NCI-H524 treated with DMSO at 0.1 percent for 48 hours (cell line): ENCODE measurements at regions not wholly inside any gene's neighbourhood (a gene's known extent, or its start where the extent isn't known, plus 50 kb on each side); places are given as distances from the start of the nearest gene placed in this dataset.
"Not testable (repeated sequence)": the region's sequence is repeated elsewhere in the genome, so short reads cannot be mapped to it uniquely, and the experiment has no call there.

Source experiments
- DNase-seq: peaks from one replicate; lab custom pipeline; 2025; lab: John Stamatoyannopoulos, UW

DNA sequence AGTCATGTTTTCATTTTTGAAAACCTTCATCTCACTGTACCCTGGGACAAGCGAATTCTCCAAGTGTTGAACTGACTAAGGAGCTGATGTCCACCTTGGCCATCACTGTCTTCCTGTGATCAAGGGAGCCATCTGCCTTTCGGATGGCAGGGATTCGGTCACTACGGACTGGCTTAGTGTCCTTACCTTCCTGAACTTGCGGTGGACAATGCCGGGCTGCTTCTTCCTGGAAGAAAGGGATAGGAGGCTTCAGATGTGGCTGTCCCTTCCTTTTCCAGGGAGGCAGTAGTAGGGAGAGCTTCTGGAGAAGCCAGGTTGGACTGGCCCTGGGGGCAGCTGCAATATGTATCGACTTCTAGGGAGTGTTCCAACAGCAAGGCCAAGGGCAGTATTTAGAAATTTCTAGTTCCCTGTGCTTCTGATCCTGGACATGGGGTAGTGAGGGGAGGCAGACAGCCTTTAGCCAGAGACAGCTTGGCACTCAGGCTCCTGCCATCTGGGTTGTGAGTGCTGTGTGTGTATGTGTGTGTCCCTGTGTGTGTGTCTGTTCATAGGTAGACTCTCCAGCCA lies 114.6 kb downstream of the IER5 start:
- DNase-seq, result no peak

DNA sequence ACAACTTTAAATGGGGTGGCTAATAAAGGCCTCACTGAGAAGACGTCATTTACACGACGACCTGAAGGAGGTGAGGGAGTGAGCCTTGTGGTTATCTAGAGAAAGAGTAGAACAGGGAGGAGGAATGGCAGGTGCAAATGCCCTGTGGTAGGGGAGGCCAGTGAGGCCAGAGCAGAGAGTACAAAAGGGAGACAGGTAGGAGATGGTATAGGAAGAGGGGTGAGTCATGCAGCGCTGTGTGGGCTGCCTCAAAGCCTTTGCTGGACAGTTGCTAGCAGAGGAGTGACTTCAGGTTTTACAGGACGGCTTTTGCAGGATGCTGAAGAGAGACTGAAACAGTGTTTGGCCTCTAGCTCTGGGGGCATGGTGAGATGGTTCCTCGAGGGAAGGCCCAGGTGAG lies 116.0 kb downstream of the IER5 start:
- no peak for DNase-seq

DNA sequence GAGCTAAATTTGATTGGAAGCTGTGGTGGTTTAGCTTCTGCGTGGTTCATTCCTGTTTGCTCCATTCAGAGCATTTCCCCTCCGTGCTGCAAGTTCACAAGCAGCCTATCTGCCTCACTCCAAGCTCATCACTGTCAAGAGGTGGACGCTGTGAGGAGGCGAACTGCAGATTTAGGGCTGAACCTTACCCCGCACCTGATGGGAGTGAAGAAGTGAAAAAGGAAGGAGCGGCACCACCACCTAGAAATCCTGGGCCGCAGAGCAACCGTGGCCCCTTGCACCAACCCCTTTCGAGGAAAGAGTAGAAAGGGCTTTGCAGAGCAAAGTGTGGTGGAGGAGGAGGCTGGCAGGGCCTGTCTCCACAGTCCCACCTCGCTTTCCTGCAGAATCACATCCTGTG lies 117.4 kb downstream of the IER5 start:
- no peak for DNase-seq

GRCh38 chr1:181206513-181206912 lies 118.0 kb downstream of the IER5 start:
- no peak for DNase-seq

DNA sequence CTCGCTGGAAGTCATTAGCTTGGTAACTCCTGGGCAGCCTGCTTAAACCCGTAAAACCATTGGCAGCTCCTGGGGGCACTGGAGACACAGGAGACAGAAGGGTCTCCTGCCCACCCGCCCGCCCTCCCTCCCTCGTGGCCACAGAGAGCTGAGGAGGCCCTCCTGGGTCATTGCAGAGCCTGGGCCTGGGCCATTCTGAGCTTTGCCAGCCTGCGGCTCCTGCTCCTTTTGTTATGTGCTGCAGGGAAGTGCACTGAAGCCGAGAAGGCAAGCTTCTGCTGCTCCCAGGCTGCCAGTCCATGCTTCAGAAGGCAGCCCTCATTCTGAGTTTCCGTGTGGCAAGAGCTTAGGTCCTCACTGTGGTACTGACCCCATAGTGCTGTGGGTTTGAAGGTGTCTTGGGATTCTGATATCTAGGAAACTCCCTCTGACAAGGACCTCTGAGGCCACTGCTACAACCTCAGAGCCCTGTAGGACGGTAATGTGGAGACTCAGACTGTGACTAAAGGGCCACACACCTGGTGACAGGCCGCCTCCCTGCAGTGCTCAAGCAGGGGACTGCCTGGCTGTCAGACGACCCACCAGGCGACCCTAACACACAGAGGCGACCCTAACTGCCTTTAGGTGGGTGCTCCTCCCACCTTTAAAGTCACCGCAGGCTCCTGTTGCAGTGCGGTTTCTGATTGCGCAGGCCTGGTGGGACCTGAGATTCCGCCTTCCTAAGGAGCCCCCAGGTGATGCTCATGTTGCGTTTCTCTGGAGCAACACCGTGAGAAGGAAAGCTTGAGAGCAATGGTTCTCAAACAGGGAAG lies 118.7 kb downstream of the IER5 start:
- no peak for DNase-seq

- peak; percentile 89 for DNase-seq
Observed at GRCh38 chr1:181208083-181208482, 119.6 kb downstream of the IER5 start.

- DNase-seq, result peak; percentile 70
Observed at GRCh38 chr1:181208967-181209366, 120.5 kb downstream of the IER5 start.

DNA sequence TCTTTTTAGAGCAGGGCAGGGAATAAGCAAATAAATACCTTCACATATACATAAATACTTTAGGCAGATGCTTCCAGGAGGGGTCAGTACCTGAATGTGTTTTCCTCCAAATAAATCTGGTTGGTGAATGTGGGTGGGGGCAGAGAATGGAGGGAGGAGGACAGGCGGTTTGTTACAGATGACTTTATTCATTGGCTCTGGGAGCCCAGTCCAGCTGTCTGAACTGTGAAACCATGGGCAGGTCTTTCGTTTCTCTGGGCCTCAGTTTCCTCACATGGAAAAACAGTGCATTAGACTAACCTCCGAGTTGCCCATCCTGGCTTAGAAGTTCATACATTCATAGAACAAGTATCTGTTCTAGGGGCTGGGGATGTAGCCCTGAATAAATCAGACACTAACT lies 124.6 kb downstream of the IER5 start:
- DNase-seq, result no peak

DNA sequence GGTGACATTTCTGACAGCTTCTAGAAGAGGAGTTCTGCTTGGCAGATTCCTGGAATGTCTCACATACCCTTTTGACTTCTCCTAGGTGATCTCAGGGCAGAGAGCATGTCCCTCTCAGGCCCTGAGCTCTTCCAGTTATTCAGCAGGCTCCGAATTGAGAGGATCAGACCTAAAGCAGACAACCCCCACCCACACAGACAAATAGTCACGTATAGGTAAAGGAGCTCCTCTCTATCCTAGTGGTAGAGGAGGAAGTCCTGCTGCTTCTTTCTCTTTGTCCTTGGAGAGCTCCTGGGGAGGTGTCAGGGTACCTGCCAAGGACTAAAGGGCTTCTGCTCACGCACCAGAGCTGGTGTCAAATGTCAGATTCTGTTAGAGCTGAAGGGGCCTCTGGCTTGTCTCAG lies 128.1 kb downstream of the IER5 start:
- DNase-seq, result no peak

DNA sequence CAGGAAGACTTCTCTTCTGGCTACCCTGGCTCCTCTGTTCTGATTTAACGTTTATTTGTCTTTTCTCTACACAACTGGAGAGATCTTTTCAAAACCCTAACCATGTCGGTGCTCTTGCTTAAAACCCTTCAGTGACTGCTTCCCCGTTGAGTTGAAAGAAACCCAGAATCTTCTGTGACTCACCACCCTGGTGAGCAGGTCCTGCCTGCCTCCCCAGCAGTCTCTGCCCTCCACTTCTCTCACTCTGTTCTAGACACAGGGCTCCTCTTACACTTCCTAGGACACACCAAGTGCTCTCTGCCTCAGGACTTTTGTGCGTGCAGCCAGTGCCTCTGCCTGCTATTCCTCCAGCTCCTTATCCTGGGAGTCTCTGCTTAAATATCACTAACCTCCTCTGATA lies 131.4 kb downstream of the IER5 start:
- DNase-seq, result no peak

GRCh38 chr1:181221078-181221477 lies 132.6 kb downstream of the IER5 start:
- DNase-seq, result no peak

GRCh38 chr1:181222972-181223505 lies 134.5 kb downstream of the IER5 start:
- DNase-seq, result no peak

DNA sequence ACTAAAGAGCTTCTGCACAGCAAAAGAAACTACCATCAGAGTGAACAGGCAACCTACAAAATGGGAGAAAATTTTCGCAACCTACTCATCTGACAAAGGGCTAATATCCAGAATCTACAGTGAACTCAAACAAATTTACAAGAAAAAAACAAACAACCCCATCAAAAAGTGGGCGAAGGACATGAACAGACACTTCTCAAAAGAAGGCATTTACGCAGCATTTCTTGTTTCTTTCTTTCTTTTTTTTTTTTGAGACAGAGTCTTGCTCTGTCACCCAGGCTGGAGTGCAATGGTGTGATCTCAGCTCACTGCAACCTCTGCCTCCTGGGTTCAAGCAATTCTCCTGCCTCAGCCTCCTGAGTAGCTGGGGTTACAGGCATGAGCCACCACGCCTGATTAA lies 138.2 kb downstream of the IER5 start:
- DNase-seq, result not testable (repeated sequence)

DNA sequence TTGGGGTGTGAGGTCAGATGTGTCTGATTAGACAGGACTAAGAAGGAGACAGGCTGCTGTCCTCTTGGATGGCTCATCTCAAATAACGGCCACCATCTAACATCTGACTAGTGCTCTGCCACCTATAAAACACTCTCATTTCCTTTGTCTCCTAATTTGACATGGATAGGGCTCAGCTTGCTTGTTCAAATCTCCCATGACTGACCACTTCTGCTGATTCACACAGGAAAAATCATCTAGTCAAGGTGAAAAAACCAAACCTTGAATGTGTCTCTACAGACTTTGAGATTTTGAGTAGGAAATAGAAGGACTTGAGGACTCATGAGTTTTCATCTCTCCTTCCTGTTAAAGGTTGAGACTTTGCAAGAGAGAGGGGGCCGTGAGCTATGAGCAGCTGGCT lies 150.6 kb downstream of the IER5 start:
- no peak for DNase-seq

- DNase-seq, result not testable (repeated sequence)
Observed at GRCh38 chr1:181246320-181246719, 157.8 kb downstream of the IER5 start.

DNA sequence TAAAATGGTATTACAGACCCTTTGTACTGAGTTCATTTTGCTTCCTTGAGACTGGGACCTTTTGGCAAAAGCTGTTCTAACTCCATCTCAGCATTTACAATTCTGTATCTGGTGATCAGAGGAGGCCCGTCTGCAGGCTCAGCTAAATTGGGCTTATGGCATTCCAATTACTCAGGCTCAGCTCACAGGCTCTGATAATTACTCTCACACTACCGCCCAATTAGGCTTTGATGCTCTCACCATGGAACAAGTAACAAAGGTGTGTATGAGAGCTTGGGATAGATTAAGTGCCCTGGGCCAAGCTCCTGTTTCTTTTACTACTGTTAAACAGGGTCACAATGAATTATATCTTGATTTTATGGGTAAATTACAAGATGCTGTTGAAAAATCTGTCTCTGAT lies 159.9 kb downstream of the IER5 start:
- DNase-seq, result not testable (repeated sequence)

- peak; percentile 64 for DNase-seq
Observed at GRCh38 chr1:181249186-181249585, 160.7 kb downstream of the IER5 start.

DNA sequence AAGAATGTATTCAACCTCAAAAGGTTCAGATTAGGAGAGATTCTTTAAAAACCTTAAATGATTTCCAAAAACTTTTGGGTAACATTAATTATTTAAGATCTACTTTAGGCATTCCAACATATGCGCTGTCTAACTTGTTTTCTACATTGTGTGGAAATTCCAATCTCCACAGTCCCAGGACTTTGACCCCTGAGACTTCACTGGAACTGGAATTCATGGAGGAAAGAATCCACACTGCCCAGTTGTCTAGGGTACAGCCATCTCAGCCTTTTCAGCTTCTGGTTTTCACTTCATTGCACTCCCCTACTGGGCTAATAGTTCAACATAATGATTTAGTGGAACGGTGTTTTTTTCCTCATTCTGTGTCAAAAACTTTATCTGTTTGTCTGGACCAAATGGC lies 161.5 kb downstream of the IER5 start:
- no peak for DNase-seq

- peak; percentile 52 for DNase-seq
Observed at GRCh38 chr1:181251001-181251712, 162.7 kb downstream of the IER5 start.

DNA sequence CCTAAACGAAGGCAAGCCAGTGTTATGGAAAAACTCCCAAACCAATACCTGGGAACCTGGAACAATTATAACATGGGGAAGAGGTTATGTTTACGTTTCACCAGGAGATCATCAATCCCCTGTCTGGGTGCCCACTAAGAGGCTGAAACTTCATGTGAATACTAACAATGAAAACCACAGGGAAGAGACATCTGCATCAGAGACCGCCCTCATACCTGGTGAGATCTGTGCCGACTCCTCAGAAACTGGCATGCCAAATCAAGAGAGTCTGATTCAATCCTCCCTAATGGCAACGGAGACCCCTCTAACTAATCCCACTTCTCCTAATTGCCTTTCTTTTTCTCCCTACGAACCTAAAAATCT lies 163.2 kb downstream of the IER5 start:
- no peak for DNase-seq

GRCh38 chr1:181253601-181254000 lies 165.1 kb downstream of the IER5 start:
- DNase-seq, result not testable (repeated sequence)

DNA sequence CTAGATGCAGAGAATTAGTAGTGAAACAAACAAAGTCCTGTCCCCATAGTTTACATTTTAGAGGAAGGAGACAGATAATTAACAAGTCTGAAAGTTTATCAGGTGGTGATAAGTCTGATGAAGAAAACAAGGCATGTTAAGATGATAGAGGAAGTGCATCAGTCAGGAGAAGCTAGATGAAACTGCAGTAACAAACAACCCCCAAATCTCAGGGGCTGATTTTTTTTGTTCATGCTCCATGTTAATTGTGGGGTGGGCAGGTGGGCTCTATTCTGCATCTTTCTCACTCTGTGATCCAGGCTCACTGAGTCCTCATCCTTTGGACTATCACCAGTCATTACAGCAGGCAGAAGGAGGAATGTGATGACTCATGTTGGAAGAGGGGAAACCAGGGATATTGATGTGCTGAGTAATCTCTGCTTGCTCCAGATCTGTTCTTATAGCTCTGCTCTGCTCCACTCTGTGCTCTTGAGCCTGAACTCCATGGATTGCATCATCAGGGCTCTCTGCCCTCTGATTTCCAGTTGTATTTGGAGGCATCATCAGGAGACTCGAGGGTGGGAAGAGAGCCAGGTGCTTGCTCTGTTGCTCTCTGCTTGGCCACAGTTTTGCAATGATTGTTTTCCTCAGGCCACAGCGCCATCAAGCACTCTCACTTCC lies 166.9 kb downstream of the IER5 start:
- DNase-seq, result no peak
